Gastroesophageal sphincter (tissue), 3 donors: ENCODE measurements at regions not wholly inside any gene's neighbourhood (a gene's known extent, or its start where the extent isn't known, plus 50 kb on each side); places are given as distances from the start of the nearest gene placed in this dataset.

Source experiments
- EP300 ChIP-seq: sonication (generic); formaldehyde crosslinking; IDR thresholded peaks from one replicate; pipeline ENCODE4 v1.6.1; 2017; ENCODE audit warnings: antibody characterized with exemption, mild to moderate bottlenecking
- POLR2A ChIP-seq, 2 donors: fragments of 450-650 bp; IDR thresholded peaks; one replicate each; pipeline ENCODE4 v1.6.1; 2017; ENCODE audit warnings: antibody characterized with exemption in 2 of 2, mild to moderate bottlenecking in 2 of 2, moderate library complexity in 1 of 2
- POLR2AphosphoS5 ChIP-seq: sonication (generic); formaldehyde crosslinking; IDR thresholded peaks from one replicate; pipeline ENCODE4 v1.6.1; 2017; ENCODE audit warnings: antibody characterized with exemption
- TF ChIP-seq, protein P1 (sequence below), 4 experiments: fragments of 200-600 bp in 2 of 4; fragments of 450-650 bp in 2 of 4; sonication (generic) in 1 of 4; IDR thresholded peaks; one replicate each; pipeline ENCODE4 v1.5.1; 2017 to 2019; ENCODE audit warnings: antibody characterized with exemption in 4 of 4, mild to moderate bottlenecking in 2 of 4, moderate library complexity in 2 of 4

DNA sequence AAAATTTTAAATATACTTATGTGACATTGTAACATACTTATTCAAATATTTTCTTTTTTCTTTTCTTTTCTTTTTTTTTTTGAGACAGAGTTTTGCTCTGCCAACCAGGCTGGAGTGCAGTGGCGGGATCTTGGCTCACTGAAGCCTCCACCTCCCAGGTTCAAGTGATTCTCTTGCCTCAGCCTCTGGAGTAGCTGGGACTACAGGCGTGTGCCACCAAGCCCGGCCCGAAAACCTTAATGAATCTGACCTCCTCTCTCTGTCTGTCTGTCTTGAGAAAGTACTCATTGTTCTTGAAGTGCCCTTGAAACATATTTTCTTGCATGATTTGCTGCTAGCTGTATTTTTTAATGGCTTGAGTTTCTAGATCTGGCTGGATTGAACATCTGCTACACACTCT is 136.8 kb downstream of the ANAPC4 start:
- TF ChIP-seq POLR2A (IDR thresholded peaks at IDR 0.05) (no peak), EP300 (no peak), POLR2AphosphoS5 (no peak)
- TF ChIP-seq, protein P1, sequence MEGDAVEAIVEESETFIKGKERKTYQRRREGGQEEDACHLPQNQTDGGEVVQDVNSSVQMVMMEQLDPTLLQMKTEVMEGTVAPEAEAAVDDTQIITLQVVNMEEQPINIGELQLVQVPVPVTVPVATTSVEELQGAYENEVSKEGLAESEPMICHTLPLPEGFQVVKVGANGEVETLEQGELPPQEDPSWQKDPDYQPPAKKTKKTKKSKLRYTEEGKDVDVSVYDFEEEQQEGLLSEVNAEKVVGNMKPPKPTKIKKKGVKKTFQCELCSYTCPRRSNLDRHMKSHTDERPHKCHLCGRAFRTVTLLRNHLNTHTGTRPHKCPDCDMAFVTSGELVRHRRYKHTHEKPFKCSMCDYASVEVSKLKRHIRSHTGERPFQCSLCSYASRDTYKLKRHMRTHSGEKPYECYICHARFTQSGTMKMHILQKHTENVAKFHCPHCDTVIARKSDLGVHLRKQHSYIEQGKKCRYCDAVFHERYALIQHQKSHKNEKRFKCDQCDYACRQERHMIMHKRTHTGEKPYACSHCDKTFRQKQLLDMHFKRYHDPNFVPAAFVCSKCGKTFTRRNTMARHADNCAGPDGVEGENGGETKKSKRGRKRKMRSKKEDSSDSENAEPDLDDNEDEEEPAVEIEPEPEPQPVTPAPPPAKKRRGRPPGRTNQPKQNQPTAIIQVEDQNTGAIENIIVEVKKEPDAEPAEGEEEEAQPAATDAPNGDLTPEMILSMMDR (IDR thresholded peaks at IDR 0.05) = no peak
